Adrenal gland (tissue), 5 donors: ENCODE measurements at regions not wholly inside any gene's neighbourhood (a gene's known extent, or its start where the extent isn't known, plus 50 kb on each side); places are given as distances from the start of the nearest gene placed in this dataset.

Source experiments
- CTCF ChIP-seq, 6 experiments: fragments of 450-650 bp in 4 of 6; fragments of 200-600 bp in 2 of 6; sonication (generic) in 1 of 6; IDR thresholded peaks; 1 replicate in 5 of 6; 2 replicates in 1 of 6; pipeline versions ENCODE4 v1.5.1 to v1.8.0; 2016 to 2021; ENCODE audit warnings: antibody characterized with exemption in 6 of 6, mild to moderate bottlenecking in 2 of 6, moderate library complexity in 1 of 6
- POLR2A ChIP-seq, 2 donors: fragments of 450-650 bp; IDR thresholded peaks; one replicate each; pipeline ENCODE4 v1.6.1; 2017; ENCODE audit warnings: antibody characterized with exemption in 2 of 2, mild to moderate bottlenecking in 2 of 2, moderate library complexity in 1 of 2
- donor health status: DM: no; HTN: no; CAD: no.

GRCh38 chr11:42169191-42169590 is 709.7 kb upstream of the LRRC4C start:
- TF ChIP-seq POLR2A (IDR thresholded peaks at IDR 0.05): no peak
- TF ChIP-seq CTCF (IDR thresholded peaks at IDR 0.05): no peak
